Left ventricle myocardium inferior (tissue), 1 donor: ENCODE measurements at regions not wholly inside any gene's neighbourhood (a gene's known extent, or its start where the extent isn't known, plus 50 kb on each side); places are given as distances from the start of the nearest gene placed in this dataset.

ENCODE experiments used
- DNase-seq: peaks from one replicate; pipeline ENCODE4 v3.0.0-alpha.2; 2020
- H3K27ac ChIP-seq: fragments of 200-600 bp; replicated peaks from 2 replicates; pipeline ENCODE4 v1.8.0; 2021
- H3K27me3 ChIP-seq: fragments of 200-600 bp; 2 replicates; pipeline ENCODE4 v1.8.0; 2021; ENCODE audit warnings: low read depth
- H3K36me3 ChIP-seq: fragments of 200-600 bp; 2 replicates; pipeline ENCODE4 v1.8.0; 2021
- H3K4me1 ChIP-seq: fragments of 200-600 bp; 2 replicates; pipeline ENCODE4 v1.8.0; 2021
- H3K4me3 ChIP-seq: fragments of 200-600 bp; 2 replicates; pipeline ENCODE4 v1.8.0; 2021; ENCODE audit warnings: mild to moderate bottlenecking, moderate library complexity
- H3K9me3 ChIP-seq: fragments of 200-600 bp; replicated peaks from 2 replicates; pipeline ENCODE4 v1.8.0; 2021
- intact Hi-C: fragments of 100-400 bp; cut with micrococcal nuclease; formaldehyde crosslinking; loops from one replicate; pipeline ENCODE4 v1.11.0; 2022
- TF ChIP-seq, protein P1 (sequence below): fragments of 200-600 bp; IDR thresholded peaks from 2 replicates; pipeline ENCODE4 v1.8.0; 2021; ENCODE audit warnings: antibody characterized with exemption, mild to moderate bottlenecking, borderline replicate concordance
- donor health status: DM: no; HTN: yes; CAD: no; lungs with severe emphysema.

DNA sequence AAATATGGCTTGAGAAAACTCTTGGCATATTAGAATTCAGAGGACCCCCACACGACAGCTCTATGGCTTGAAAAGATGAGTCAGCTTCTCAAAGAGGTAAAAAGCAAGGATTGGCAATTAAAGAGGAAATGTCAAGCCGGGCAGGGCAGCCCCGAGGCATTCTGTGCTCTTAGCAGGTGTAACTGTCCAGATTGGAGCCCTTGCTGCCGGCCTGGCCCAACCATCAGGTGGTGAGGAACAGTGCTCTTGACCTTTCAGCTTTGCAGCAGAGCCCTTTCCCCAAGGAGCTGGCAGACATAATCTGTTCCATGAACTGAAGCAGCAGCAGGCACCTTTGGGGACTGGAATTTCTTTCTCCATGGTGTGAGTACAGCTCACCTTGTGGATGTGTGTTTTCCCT is 287.8 kb downstream of the UTP18 start:
- Histone ChIP-seq H3K36me3 (no peaks in the 10 kb centered on the region), H3K27me3 (peaks cover 22% of the 10 kb centered on the region), H3K4me3 (no peak overlapping the region), H3K4me1 (no peaks in the 10 kb centered on the region), H3K9me3 (no peaks in the 10 kb centered on the region), H3K27ac (no peak overlapping the region)
- TF ChIP-seq, protein P1, sequence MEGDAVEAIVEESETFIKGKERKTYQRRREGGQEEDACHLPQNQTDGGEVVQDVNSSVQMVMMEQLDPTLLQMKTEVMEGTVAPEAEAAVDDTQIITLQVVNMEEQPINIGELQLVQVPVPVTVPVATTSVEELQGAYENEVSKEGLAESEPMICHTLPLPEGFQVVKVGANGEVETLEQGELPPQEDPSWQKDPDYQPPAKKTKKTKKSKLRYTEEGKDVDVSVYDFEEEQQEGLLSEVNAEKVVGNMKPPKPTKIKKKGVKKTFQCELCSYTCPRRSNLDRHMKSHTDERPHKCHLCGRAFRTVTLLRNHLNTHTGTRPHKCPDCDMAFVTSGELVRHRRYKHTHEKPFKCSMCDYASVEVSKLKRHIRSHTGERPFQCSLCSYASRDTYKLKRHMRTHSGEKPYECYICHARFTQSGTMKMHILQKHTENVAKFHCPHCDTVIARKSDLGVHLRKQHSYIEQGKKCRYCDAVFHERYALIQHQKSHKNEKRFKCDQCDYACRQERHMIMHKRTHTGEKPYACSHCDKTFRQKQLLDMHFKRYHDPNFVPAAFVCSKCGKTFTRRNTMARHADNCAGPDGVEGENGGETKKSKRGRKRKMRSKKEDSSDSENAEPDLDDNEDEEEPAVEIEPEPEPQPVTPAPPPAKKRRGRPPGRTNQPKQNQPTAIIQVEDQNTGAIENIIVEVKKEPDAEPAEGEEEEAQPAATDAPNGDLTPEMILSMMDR = no peak
- intact Hi-C loops = no loop called here
- no peak for DNase-seq

DNA sequence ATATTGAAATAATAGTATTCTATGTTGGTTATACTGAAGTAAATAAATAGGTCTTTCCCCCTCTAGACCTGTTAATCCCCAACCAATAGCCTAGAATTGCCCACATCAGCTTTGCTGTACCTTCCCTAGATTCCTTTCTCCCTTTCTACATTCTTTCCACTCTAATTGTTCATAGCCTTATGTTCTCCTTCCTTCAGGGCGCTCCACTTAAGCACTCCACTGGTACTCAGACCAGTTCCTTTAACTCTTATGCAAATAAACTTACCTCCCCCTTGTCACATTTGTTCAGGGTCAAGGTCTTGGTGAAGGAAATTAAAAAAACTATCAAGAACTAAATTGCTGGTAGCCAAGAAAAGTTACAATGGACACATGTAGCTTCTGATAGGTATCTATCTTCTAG is 294.8 kb downstream of the UTP18 start:
- H3K27ac ChIP-seq = no peak overlapping the region
- peaks cover 45% of the 10 kb centered on the region for H3K27me3 ChIP-seq
- H3K36me3 ChIP-seq = no peaks in the 10 kb centered on the region
- H3K4me1 ChIP-seq = no peaks in the 10 kb centered on the region
- TF ChIP-seq, protein P1 = no peak
- no peak for DNase-seq
- H3K4me3 ChIP-seq = no peak overlapping the region
- intact Hi-C loops = no loop called here
- H3K9me3 ChIP-seq = no peaks in the 10 kb centered on the region

DNA sequence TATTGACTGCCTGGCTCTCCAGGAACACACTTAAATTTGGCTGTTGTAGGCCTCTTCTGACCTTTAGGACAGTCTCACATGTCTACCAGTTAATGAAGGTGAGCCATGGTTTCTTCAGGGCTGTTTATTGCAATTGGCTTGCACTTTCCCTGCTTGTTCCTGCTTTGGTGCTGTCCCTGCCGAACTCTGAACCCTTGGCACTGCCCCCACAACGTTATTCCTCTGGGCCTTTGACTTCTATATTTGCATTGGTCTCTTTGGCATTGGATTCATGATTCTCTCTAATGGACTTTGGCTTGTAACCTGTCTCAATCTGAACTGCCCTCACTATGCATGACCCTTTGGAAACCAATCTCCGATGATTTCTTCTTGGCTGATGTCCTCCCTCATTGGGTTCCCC is 299.4 kb downstream of the UTP18 start:
- Histone ChIP-seq H3K4me3 (no peak overlapping the region), H3K4me1 (no peaks in the 10 kb centered on the region), H3K27me3 (peaks cover 61% of the 10 kb centered on the region), H3K36me3 (no peaks in the 10 kb centered on the region), H3K9me3 (no peaks in the 10 kb centered on the region), H3K27ac (no peak overlapping the region)
- intact Hi-C loops = no loop called here
- TF ChIP-seq, protein P1 = no peak
- no peak for DNase-seq

DNA sequence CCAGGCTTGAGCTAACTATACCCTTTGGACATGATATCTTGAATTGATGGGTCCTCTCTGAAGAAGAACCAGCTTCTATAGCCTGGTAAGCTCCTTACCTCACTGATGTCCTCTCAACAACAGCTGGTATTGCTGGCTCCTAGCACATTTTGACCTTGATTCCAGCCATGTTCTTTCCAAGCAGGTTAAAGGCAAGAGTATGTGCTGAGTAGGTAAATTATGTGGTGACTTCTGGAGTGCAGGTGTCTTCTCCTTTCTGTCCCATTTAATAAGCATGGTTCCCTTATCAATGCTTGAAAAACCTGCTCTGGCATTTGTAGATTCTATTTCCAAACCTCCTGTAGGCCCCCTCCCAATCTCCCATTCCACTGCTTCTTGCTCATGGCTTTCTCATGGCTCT is 300.1 kb downstream of the UTP18 start:
- intact Hi-C loops = no loop called here
- H3K36me3 ChIP-seq = no peaks in the 10 kb centered on the region
- no peak for DNase-seq
- no peak overlapping the region for H3K4me3 ChIP-seq
- peaks cover 60% of the 10 kb centered on the region for H3K27me3 ChIP-seq
- no peaks in the 10 kb centered on the region for H3K9me3 ChIP-seq
- H3K4me1 ChIP-seq = no peaks in the 10 kb centered on the region
- TF ChIP-seq, protein P1 = no peak
- H3K27ac ChIP-seq = no peak overlapping the region

DNA sequence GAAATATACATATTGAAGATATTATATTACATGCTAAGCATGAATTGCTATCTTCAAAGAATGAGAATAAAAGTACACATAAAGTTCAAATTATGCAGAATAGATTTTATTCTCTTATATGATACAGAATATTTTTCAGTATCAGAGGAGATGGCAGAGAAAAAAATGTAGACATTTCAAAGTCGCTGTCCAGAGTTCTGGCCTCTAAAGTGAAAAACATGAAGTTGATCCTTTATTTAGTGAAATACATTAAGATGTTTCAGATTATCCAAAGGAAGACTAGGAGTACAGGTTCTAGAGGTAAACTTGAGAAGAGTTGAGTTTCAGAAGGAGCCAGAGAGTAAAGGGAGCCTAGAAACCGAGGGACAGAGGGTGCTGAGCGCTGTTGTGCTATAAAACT is 303.6 kb downstream of the UTP18 start:
- DNase-seq = no peak
- H3K27ac ChIP-seq = no peak overlapping the region
- intact Hi-C loops = no loop called here
- peaks cover 61% of the 10 kb centered on the region for H3K27me3 ChIP-seq
- no peak overlapping the region for H3K4me3 ChIP-seq
- TF ChIP-seq, protein P1 = no peak
- H3K36me3 ChIP-seq = no peaks in the 10 kb centered on the region
- H3K4me1 ChIP-seq = no peaks in the 10 kb centered on the region
- H3K9me3 ChIP-seq = no peaks in the 10 kb centered on the region

DNA sequence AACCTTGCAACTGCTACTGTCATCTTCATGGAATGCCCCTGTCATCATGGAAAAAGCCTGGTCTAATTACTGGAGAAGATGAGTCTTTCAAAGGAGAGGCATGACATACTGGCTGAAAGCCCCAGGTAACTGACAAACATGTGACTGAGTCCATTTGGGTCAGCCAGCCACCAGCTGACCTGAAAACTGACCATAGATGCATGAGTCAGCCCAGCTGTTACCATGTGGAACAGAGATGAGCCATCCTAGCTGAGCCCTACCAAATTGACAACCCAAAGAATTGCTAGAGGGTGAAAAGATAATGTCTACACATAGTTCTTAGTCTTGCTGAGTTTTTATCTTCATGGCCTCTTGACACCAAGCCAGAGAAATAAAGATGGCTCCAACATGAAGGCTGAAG is 311.8 kb downstream of the UTP18 start:
- TF ChIP-seq, protein P1 = no peak
- intact Hi-C loops = no loop called here
- no peaks in the 10 kb centered on the region for H3K4me1 ChIP-seq
- no peak overlapping the region for H3K4me3 ChIP-seq
- no peaks in the 10 kb centered on the region for H3K36me3 ChIP-seq
- no peak for DNase-seq
- no peak overlapping the region for H3K27ac ChIP-seq
- H3K9me3 ChIP-seq = peaks cover 16% of the 10 kb centered on the region
- H3K27me3 ChIP-seq = peaks cover 29% of the 10 kb centered on the region
